HS-27A (cell line): ENCODE measurements at regions not wholly inside any gene's neighbourhood (a gene's known extent, or its start where the extent isn't known, plus 50 kb on each side); places are given as distances from the start of the nearest gene placed in this dataset.

Experiments
- DNase-seq: peaks from one replicate; pipeline ENCODE4 v3.0.0-alpha.2; 2012; ENCODE audit warnings: low read depth, missing footprints

DNA sequence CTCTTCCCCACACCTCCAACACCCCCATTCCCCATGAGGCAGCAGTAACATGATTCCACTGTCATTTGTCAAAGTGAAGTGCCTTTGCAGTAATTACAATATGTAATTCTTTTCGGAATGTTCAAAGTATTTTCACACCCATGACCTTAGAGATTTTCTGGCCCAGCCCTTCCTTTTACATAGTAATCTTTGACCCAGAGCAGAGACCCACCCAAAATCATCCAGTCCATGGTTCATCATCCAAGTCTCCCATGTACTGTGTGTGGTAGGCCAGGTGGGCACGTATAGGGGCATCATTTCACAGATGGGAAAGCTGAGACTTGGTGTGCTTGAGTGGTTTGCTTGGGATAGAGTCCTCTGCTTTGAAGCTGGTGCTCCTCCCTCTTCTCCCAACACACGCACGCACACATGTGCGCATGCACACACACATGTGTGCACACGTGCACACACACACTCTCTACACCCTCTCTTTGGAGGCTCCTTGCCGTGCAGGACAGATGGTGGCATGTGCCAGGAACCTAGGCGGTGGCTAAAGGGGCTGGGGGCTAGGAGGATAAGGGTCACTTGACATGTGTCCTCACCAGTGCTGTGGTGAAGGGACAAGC is 284.7 kb upstream of the ROPN1 start:
- no peak for DNase-seq

GRCh38 chr3:124277144-124277890 is 285.4 kb upstream of the ROPN1 start:
- DNase-seq = no peak

GRCh38 chr3:124281453-124282316 is 289.8 kb upstream of the ROPN1 start:
- DNase-seq = peak; percentile 42

DNA sequence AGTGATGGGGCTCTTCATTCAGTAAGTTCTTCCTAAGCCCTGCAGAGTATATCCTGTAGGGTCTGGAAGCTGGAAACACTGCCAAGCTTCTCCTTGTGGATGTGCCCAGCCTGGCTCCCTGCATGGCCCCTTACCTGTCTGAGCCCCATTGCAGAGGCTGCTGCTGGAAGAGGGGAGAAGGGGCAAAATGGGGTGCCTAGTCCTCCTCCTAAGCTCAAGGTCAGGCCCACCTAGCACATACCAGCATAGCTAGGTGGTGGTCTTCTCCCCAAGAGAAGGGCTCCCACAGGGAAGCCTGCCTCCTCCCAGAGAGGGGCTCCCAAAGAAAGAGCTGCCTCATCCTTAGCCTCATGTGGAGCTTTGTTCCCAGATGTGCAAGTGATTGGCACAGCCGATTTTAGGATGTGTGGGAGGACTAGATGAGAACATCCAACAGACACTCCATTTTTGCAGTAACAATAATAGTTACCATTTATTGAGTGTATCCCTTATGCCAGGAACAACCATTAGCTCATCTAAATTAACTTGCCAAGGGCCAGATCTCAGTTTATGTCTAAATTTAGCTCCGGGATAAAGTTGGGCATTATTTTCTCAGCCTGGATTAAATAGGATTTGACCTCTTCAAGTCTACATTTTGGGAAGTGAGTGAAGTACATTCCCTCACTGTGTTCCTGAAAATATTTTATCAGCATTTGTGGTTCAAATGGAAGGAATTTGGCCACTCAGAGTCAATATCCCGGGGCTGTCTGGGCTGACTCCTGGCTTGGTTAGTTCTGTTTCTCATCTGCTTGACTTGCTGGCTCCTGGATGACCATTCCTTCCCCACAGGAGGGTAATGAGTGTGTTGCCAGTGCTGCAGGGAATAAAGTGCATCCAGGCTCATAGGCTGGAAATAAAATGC is 291.1 kb upstream of the ROPN1 start:
- no peak for DNase-seq

DNA sequence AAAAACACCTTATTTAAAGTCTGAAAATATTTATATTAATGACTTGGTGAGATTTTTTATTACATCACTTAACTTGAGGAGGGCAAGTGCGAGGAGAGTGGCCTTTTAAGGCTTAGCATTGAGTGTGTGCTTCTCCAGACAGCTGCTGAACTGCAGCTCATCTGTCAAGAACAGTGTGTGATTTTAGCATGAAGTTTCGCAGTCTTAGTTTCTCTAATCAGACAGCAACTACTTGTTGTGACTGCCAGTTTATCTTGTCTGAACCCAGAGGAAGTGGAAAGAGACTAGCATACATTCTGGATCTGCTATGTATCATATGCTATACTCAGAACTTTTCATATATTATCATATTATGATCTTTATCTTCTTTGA is 291.7 kb upstream of the ROPN1 start:
- no peak for DNase-seq

- DNase-seq = no peak
Observed at GRCh38 chr3:124288996-124289395, 297.1 kb upstream of the ROPN1 start.

GRCh38 chr3:124291008-124291407 is 299.1 kb upstream of the ROPN1 start:
- no peak for DNase-seq

GRCh38 chr3:124292329-124292728 is 300.4 kb upstream of the ROPN1 start:
- DNase-seq = no peak

- no peak for DNase-seq
Observed at GRCh38 chr3:124293584-124293983, 301.7 kb upstream of the ROPN1 start.

- no peak for DNase-seq
Observed at GRCh38 chr3:124295362-124295761, 303.4 kb upstream of the ROPN1 start.

DNA sequence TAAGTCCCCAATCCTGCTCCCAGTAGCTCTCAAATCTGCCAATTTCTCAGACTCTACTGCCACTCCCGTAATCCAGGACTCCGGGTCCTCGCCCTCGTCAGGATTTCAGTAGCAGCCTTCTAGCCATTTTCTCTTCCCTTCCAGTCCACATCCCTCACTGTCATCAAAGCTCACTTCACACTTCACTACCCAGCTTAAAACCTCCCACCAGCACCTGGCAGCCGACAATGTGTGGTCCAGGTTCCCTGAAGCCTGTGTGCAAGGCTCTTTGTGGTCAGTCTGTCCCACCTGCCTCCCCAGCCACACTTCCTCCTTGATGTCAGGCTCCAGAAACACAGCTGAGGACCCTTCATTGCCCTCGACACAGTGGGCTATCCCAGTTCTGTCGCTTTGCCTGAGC is 304.5 kb upstream of the ROPN1 start:
- no peak for DNase-seq

- no peak for DNase-seq
Observed at GRCh38 chr3:124297062-124297980, 305.4 kb upstream of the ROPN1 start.

DNA sequence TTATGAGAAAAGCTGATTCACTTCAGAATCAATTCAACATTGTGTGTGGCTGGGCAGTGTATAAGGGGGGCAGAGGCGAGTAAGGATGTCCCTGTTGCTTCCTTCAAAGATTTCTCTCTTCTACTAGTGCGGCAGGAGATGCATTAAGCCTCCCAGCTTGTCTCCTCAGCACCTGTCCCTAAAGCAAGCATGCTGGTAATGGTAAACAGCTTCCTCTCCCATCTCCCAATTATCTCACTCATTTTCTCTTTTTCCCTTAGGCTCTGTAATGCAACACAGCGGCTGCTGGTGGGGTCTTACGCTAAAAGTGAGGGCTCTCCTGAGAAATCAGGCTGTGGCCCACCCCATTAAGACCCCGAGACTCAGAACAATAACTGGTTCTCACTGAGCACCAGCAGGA is 306.4 kb upstream of the ROPN1 start:
- DNase-seq = no peak

GRCh38 chr3:124298951-124299350 is 307.0 kb upstream of the ROPN1 start:
- no peak for DNase-seq

DNA sequence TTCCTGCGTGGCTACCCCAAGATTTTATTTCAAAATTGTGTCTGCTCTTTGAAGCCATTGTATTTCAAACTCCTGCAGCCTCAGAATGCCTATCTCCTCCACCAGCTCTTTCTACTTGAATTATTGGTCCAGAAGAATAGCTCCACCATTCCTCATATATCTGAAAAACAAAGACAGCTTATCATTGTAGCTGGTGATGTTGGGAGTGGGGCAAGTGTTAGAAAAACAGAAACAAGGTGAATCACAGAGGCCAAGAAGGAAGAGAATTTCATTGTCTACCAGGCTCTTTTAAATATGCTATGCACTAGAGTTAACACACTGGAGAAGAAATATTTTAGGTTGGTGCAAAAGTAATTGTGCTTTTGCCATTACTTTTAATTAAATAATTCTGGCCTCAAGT is 307.9 kb upstream of the ROPN1 start:
- DNase-seq = no peak

DNA sequence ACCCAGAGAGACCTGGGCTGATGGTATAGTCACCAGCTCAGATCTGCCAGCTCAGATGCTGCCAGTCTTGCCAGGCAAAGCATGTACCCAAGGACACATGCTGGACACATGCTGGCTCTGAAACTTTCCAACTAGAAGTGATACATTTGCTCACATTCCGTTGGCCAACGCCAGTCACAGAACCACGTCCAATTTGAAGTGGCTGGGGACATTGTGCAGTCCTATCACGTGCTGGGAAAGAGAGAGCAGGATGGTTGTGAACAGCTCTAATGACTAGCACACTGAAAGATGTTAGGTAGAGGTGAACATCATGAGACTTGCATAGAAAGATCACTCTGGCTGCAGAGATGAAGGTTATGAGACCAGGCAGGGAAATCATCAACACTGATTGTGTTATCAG is 308.5 kb upstream of the ROPN1 start:
- DNase-seq = no peak

DNA sequence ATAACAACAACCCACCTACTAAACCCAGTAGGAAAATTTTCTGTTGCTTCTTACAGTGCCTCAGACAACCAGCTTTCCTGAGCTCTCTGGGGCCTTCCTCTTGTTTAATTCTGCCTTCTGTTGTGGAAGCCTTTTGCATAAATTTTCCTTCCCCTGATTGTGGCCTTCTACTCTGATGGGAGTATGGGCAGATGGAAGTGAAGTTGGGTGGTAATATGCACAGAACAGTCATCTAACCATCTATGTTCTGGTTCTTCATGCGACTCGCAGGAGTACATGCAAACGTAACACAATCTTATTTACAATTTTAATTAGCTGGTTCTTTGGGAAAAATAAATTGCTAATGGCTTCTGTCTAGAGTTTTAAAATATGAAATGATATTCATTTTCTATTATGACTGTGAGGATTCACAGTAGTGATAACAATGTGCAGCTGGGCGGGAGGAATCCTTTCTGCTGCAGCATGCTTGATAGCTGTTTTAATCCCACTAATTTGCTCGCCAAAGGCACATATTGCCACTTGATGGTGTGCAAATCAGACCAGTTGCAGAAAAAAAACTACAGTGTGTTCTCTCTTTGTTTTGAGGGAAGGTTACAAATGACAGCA is 311.5 kb upstream of the ROPN1 start:
- DNase-seq = no peak

- DNase-seq = no peak
Observed at GRCh38 chr3:124306665-124307064, 314.7 kb upstream of the ROPN1 start.

DNA sequence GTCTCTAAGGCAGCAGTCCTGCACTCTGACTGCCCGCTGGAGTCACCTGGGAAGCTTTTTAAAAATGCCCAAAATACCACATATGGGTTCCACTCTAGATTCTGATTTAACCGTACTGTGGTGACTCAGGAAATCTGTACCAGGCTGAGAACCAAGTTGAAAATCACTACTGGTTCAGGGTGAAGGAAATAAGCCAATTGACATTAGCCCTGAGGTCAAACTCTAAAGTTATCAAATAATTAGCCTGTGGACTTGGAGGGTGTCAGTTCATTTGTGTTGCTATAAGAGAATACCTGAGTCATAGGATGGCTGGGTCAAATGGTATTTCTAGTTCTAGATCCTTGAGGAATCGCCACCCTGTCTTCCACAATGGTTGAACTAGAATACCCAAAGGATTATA is 321.7 kb upstream of the ROPN1 start:
- DNase-seq = no peak

- DNase-seq = peak; percentile 63
Observed at GRCh38 chr3:124315215-124316033, 323.5 kb upstream of the ROPN1 start.
